ENCODE measurements at regions not wholly inside any gene's neighbourhood (a gene's known extent, or its start where the extent isn't known, plus 50 kb on each side); places are given as distances from the start of the nearest gene placed in this dataset.

DNA sequence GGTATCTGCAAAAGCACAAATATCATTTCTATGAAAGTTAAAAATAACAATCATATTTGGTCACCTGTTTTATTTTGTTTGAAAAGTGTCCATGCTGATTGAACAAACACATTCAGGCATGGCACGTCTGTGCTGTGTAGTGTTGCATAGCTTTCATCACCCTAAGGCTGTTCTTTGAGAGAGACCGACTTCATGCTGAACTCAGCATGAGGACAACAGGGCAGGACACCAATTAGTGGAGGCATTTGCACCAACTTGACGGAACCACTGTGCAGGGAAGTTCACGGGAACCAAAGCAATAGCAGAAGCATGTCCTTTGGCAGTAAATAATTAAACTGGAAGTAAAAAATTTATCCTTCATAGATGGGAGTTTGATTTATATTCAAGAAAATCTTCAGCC lies 158.4 kb upstream of the SLC7A11 start:
- ATAC-seq (peak; percentile 85 to 97 (median 94)), DNase-seq (peak in 1 of 2 donors; percentile 47)
- intact Hi-C loops (cut with DNase I), result loop anchor here in 1 of 10 donors (10.0 kb wide), 1 partner anchor 216 kb away; no protein-coding TSS in a partner anchor
- peak overlapping the region in 3 of 10 donors; percentile 8 to 53 (median 32) for H3K27ac ChIP-seq
- no peaks in the 10 kb centered on the region for H3K36me3 ChIP-seq
- no peak overlapping the region for H3K4me3 ChIP-seq
- 35 to 36% methylated on average over 4 of the region's 4 CpGs for WGBS, 2 donors
- H3K4me1 ChIP-seq, result peaks cover 0 to 41% (median 14%) of the 10 kb centered on the region in 9 donors
- no peaks in the 10 kb centered on the region for H3K27me3 ChIP-seq
- no peak for TF ChIP-seq CTCF (IDR thresholded peaks at IDR 0.05)
- no peaks in the 10 kb centered on the region for H3K9me3 ChIP-seq

- DNase-seq (no peak), ATAC-seq (no peak)
- H3K27me3 ChIP-seq, result no peaks in the 10 kb centered on the region
- no peaks in the 10 kb centered on the region for H3K36me3 ChIP-seq
- TF ChIP-seq CTCF (IDR thresholded peaks at IDR 0.05), result no peak
- H3K9me3 ChIP-seq, result no peaks in the 10 kb centered on the region
- H3K4me3 ChIP-seq, result no peak overlapping the region
- H3K4me1 ChIP-seq, result peaks cover 0 to 40% (median 14%) of the 10 kb centered on the region in 9 donors
- H3K27ac ChIP-seq, result peak overlapping the region in 4 of 10 donors; percentile 7 to 54 (median 30)
- intact Hi-C loops (cut with DNase I), result loop anchor here in 1 of 10 donors (10.0 kb wide), 1 partner anchor 215 kb away; no protein-coding TSS in a partner anchor
Measured at GRCh38 chr4:138400066-138400465, 157.9 kb upstream of the SLC7A11 start.

GRCh38 chr4:138399081-138399480 lies 156.9 kb upstream of the SLC7A11 start:
- DNase-seq (no peak), ATAC-seq (no peak)
- H3K27ac ChIP-seq, result peak overlapping the region in 4 of 10 donors; percentile 2 to 61 (median 34)
- TF ChIP-seq CTCF (IDR thresholded peaks at IDR 0.05), result no peak
- intact Hi-C loops (cut with DNase I), result no loop called here
- H3K4me3 ChIP-seq, result no peak overlapping the region
- H3K4me1 ChIP-seq, result peaks cover 0 to 40% (median 14%) of the 10 kb centered on the region in 9 donors
- no peaks in the 10 kb centered on the region for H3K9me3 ChIP-seq
- no peaks in the 10 kb centered on the region for H3K27me3 ChIP-seq
- no peaks in the 10 kb centered on the region for H3K36me3 ChIP-seq

- intact Hi-C loops (cut with DNase I), result no loop called here
- Histone ChIP-seq H3K9me3 (no peaks in the 10 kb centered on the region), H3K27me3 (no peaks in the 10 kb centered on the region), H3K4me1 (peaks cover 0 to 40% (median 14%) of the 10 kb centered on the region in 9 donors), H3K36me3 (no peaks in the 10 kb centered on the region), H3K4me3 (no peak overlapping the region), H3K27ac (peak overlapping the region in 3 of 10 donors; percentile 2 to 61 (median 46))
- ATAC-seq (peak in 7 of 8 donors; percentile 36 to 90 (median 54)), DNase-seq (no peak)
- TF ChIP-seq CTCF (IDR thresholded peaks at IDR 0.05), result no peak
Measured at GRCh38 chr4:138398322-138398721, 156.2 kb upstream of the SLC7A11 start.

Data from heart right ventricle (tissue), 16 donors.